GM21367 (cell line): ENCODE measurements at regions not wholly inside any gene's neighbourhood (a gene's known extent, or its start where the extent isn't known, plus 50 kb on each side); places are given as distances from the start of the nearest gene placed in this dataset.
A peak's percentile ranks its signal among the peaks of the same experiment; 100 is the strongest.
"Not testable (repeated sequence)": the region's sequence is repeated elsewhere in the genome, so short reads cannot be mapped to it uniquely, and the experiment has no call there.

ENCODE experiments used
- ATAC-seq: cut with Tn5 transposase; IDR thresholded peaks from one replicate; pipeline ENCODE4 v1.9.1; 2021; ENCODE audit not compliant: unreplicated experiment

GRCh38 chr17:68135141-68135887 lies 99.8 kb downstream of the KPNA2 start:
- no peak for ATAC-seq

GRCh38 chr17:68141050-68141449 lies 105.5 kb downstream of the KPNA2 start:
- ATAC-seq, result no peak

DNA sequence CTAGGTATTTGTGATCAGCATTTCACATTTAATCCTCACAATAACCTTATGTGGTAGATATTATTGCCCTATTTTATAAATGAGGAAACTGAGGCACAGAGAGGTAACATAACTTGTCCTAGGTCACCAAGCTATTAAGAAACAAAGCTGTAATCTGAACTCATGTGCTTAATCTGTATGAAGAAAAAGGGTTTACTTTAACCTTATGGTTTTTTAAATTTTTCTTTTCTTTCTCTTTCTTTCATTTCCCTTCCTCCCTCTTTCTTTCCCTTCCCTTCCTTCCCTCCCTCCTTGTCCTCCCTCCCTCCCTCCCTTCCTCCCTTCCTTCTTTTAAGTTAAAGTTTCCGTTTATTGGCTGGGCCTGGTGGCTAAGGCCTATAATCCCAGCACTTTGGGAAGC lies 105.2 kb upstream of the AMZ2 start:
- ATAC-seq, result no peak

GRCh38 chr17:68143425-68143824 lies 104.4 kb upstream of the AMZ2 start:
- ATAC-seq, result no peak

- ATAC-seq, result no peak
Measured at GRCh38 chr17:68145088-68145487, 102.8 kb upstream of the AMZ2 start.

DNA sequence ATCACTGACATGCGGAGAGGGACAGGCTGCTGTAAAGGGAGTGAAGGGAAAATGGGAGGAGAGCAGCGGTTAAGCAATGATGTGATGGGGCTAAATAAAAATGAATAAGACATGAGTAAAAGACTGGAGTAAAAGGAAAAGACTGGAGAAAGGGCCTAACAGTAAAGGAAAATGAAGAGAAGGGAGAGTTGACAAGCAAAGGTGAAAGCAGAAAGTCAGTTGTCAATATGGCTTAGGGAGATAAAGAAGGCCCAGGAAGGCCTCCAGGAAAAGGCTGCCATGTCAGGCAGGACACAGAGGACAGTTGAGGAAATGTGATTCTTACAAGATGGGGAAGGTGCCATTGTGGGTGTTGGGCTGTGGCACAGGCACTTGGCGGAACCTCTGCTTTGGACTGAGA lies 98.9 kb upstream of the AMZ2 start:
- ATAC-seq, result no peak

DNA sequence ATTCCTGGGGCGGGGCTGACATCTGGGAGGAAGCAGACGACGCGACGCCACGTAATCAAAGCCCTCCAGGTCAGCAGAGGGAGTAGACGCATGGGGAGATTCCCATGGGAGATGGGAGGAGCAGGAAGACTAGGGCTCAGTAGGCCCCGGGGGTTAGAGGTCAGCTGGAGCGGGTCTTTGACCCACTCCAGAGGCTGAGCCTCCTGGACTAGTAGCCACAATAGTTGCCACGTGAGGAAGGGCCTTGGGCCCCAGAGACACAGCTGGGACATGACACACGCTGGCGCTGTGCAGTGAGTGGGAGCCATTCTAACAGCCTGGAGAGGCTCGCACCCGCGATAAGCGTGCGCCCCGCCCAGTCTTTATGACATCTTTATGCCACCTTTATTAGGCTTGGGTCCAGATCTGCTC lies 95.7 kb upstream of the AMZ2 start:
- ATAC-seq, result no peak

- no peak for ATAC-seq
Measured at GRCh38 chr17:68155692-68156091, 92.2 kb upstream of the AMZ2 start.

DNA sequence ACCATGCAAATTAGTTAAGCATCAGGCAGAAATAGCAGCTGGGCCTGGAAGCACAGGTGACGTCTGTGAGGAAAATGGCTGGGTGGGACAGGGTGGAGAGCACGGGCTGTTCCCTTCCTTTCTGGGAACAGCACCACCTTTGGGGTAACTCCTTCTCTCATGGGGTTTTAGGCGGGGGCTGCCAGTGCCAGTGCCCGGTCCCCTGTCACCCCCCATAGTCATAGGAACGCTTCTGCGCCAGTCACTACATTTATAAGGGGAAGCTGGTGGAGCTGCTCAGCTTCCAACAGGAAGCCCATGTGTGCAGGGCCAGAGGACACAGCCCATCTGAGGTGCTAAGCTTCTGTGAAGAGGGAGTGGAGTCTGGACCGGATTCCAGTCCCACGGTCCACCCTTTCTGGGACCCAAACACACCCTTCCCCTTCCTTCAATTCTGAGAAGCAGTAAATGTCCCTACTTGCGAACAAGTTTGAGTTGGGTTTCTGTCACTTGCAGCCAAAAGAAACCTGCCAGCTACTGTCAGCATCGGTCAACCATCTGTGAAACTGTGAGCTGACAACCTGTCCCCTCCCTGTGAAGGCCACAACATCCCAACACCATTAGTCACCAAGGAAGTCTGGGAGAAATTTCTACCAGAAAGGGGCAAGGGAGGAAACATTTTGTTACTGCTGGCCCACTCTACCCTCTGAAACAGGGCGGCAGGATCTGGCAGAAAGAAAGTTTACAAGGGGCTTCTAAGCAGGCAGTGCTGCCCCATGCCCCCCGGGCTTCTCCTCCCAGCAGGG lies 86.0 kb upstream of the AMZ2 start:
- no peak for ATAC-seq

DNA sequence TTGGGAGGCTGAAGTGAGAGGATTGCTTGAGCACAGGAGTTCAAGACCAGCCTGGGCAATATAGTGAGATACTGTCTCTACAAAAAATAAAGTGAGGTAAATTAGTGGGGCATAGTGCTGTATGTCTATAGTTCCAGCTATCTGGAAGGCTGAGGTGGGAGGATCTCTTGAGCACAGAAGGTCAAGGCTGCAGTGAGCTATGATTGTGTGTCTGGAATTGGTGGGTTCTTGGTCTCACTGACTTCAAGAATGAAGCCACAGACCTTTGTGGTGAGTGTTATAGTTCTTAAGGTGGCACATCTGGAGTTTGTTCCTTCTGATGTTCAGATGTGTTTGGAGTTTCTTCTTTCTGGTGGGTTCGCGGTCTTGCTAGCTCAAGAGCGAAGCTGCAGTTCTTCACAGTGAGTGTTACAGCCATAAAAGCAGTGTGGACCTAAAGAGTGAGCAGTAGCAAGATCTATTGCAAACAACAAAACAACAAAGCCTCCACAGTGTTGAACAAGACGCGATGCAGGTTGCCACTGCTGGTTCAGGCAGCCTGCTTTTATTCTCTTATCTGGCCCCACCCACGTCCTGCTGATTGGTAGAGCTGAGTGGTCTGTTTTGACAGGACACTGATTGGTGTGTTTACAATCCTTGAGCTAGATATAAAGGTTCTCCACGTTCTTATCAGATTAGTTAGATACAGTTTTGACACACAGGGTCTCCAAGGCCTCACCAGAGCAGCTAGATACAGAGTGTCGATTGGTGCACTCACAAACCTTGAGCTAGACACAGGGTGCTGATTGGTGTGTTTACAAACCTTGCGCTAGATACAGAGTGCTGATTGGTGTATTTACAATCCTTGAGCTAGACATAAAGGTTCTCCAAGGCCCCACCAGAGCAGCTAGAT lies 79.3 kb upstream of the AMZ2 start:
- ATAC-seq, result not testable (repeated sequence)

- ATAC-seq, result not testable (repeated sequence)
Measured at GRCh38 chr17:68169165-68169821, 78.5 kb upstream of the AMZ2 start.

- no peak for ATAC-seq
Measured at GRCh38 chr17:68169840-68170239, 78.0 kb upstream of the AMZ2 start.

DNA sequence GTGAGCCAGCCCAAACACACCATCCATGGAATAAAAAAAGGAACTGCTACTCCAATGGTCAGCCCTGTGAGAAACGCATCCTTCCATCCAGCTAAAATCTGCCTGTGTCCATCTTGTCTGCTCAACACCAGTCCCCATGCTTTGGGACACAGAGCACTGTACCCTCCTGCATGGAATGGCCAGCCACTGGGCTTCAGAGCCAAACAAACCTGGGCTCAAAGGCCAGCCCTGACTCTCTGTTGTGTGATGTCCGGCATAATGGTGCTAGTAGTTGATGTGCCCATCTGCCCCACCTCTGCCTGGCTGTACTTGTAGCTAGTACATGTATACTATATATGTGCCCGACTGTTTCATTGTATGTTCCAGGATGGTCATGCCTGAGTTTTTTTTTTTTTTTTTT lies 77.6 kb upstream of the AMZ2 start:
- ATAC-seq, result no peak

DNA sequence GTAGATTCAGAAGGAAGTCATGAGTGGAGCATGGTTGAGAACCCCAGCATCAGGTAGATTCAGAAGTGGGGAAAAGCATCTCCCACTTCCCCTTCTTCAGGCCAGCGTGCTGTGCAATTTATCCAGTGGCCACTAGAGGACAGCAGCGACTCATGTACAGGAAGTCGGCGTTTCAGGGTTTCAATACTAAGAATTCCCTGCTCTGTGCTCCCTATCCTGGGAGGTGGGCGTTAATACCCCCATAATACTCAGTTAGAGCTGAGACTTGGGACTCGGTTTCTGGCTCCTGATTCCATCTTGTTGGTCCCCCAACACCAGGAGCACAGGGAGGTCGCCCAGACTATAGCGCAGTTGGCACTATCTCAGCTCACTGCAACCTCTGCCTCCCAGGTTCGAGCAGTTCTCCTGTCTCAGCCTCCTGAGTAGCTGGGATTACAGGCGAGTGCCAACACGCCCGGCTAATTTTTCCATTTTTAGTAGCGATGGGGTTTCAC lies 75.3 kb upstream of the AMZ2 start:
- ATAC-seq, result no peak

DNA sequence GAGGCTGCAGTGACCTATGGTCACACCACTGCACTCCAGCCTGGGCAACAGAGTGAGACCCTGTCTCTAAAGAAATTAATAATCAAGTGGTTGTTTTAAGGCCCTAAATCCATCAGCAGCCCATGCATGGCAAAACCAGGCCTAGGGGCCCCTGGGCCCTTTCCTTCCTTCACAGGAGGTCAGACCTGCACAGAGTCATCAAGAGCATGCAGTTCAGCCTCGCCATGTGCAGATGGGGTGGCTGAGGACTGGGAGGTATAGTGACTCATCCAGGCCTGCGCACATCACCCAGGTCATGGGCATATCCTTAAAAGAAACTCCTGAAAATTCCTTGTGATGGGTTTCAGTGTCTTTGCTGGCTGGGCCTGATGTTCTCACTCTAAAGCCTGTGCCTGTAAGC lies 72.4 kb upstream of the AMZ2 start:
- no peak for ATAC-seq

DNA sequence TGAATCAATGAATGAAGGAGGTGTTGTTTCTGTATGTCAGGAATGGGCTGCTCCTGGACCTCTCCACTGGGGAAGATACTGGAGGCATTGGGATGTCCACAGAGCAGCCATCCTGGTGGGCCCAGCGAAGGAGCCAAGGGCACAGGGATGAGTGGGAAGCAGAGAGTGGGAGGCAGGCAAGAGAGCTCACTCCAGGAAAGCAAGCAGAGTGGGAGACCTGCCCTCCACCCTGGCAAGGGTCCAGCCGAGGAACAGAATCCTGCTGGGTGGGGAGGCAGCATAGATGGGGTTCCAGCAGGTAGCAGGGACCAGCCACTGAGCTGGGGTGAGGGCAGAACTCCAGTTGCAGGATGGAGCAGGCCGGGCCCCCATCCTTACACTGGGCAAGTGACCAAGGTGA lies 71.9 kb upstream of the AMZ2 start:
- ATAC-seq, result no peak

GRCh38 chr17:68176718-68177117 lies 71.1 kb upstream of the AMZ2 start:
- no peak for ATAC-seq

DNA sequence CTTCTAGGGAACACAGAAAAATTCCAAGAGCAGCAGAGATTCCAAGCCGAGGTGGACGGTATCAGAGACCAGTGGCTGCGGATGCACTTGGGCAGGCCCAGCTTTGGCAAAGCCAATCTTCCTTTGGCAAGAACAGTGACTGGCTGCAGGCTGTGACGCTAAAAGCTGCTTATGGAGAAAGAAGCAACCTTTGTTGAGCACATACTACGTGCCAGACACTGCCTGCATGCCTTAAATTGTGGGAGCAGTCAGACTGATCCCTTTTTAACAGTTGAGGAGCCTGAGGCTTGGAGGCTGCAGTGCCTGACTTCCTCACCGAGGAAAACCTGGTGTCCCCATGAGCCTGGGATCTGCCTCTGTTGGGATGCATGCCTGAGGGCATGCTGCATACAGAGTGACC lies 69.0 kb upstream of the AMZ2 start:
- ATAC-seq, result no peak

GRCh38 chr17:68179236-68179925 lies 68.5 kb upstream of the AMZ2 start:
- ATAC-seq, result no peak

DNA sequence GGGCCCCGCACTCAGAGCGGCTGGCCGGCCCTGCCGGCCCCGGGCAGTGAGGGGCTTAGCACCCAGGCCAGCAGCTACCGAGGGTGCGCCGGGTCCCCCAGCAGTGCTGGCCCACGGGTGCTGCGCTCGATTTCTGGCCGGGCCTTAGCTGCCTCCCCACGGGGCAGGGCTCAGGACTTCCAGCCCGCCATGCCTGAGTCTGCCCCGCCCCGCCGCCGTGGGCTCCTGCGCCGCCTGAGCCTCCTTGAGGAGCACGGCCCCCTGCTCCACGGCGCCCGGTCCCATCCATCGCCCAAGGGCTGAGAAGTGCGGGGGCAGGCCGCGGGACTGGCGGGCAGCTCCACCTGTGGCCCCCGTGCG lies 67.9 kb upstream of the AMZ2 start:
- ATAC-seq, result no peak

GRCh38 chr17:68182011-68182306 lies 65.9 kb upstream of the AMZ2 start:
- ATAC-seq, result peak; percentile 43
